Activated CD4-positive, alpha-beta T cell treated with anti-CD3 and anti-CD28 coated beads, Interleukin-2, Interleukin-4, amounts not matched to agents 100 ng/mL and 50 ng/mL, durations not matched to agents 16 hours and 8 hours (primary cell): ENCODE measurements at regions not wholly inside any gene's neighbourhood (a gene's known extent, or its start where the extent isn't known, plus 50 kb on each side); places are given as distances from the start of the nearest gene placed in this dataset.
A peak's percentile ranks its signal among the peaks of the same experiment; 100 is the strongest.
"Not testable (repeated sequence)": the region's sequence is repeated elsewhere in the genome, so short reads cannot be mapped to it uniquely, and the experiment has no call there.

ENCODE experiments used
- DNase-seq: peaks from one replicate; pipeline ENCODE4 v3.0.0-alpha.2; 2020; ENCODE audit warnings: low spot score

- no peak for DNase-seq
These were observed 133.7 kb downstream of the S1PR1 start for GRCh38 chr1:101370488-101370887.

DNA sequence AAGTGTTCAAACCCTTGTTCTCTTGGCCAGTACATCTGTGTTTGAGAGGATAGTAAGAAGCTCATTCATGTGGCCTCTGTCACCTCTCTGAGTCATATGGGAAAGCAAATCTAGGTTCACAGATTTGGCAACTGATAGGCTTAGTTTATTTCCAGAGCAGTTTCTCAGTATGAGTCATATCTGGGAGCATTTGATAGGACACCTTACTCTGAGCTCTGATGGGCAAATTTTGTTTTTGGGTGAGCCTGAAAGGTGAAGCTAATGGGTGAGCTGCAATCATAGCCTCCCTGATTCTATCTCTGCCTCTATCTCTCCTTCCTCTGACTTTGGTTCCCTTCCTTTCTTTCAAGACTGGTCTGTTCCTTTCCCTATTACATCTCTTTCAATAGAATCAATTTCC lies 134.4 kb downstream of the S1PR1 start:
- peak; percentile 87 for DNase-seq

DNA sequence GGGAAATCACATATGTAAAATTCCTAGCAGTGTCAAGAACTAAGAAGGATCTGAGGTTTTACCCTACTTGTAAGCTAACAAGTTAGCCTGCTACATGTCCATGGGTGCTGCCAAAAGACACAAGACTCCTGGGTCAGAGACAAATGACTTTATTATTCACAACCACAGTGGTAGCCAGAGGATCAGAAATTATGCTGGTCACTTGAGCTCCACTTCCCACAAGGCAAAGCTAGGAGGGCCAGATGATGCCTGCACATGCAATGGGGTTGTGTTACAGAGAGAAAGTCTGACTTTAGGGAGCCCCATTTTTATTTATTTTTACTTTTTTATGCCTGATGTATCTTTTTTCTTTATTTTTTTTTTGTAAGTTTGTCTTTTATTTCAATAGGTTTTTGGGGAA lies 136.8 kb downstream of the S1PR1 start:
- DNase-seq: no peak

- DNase-seq: not testable (repeated sequence)
These were observed 138.6 kb downstream of the S1PR1 start for GRCh38 chr1:101375448-101375847.

GRCh38 chr1:101376121-101377083 lies 139.6 kb downstream of the S1PR1 start:
- no peak for DNase-seq

- no peak for DNase-seq
These were observed 140.4 kb downstream of the S1PR1 start for GRCh38 chr1:101377084-101377835.

DNA sequence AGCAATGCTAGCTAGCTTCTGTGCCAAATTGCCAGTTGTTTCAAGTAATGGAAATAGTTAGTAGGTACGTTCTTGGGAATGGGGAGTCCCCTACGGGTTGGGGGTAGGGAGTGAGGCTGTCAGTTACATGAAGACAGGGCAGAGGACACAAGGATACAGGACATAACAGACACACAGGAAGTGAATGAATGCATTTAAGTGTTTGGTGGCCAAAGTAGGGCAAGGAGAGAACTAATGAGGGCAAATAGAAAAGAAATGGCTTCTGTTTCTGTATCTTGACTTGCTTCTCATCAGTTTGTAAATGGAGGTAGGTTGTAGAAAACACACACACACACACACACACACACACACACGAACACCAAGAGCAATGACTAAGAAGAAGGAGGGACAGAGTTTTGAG lies 142.2 kb downstream of the S1PR1 start:
- no peak for DNase-seq

GRCh38 chr1:101379950-101380349 lies 143.1 kb downstream of the S1PR1 start:
- no peak for DNase-seq

DNA sequence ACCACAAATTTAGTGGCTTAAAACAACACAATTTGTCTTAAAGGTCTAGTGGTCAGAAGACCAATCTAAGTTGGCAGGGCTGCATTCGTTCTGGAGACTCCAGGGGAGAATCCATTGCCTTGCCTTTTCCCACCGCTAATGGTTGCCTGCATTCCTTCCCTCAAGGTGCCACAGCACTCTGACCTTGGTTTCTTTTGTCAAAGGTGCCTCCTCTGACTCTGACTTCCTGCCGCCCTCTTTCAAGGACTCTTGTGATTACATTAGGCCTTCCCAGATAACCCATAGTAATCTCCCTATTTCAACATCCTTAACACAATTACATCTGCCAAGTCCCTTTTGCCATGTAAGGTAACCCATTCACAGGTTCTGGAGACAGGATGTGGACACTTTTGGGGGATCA lies 145.3 kb downstream of the S1PR1 start:
- DNase-seq: no peak

DNA sequence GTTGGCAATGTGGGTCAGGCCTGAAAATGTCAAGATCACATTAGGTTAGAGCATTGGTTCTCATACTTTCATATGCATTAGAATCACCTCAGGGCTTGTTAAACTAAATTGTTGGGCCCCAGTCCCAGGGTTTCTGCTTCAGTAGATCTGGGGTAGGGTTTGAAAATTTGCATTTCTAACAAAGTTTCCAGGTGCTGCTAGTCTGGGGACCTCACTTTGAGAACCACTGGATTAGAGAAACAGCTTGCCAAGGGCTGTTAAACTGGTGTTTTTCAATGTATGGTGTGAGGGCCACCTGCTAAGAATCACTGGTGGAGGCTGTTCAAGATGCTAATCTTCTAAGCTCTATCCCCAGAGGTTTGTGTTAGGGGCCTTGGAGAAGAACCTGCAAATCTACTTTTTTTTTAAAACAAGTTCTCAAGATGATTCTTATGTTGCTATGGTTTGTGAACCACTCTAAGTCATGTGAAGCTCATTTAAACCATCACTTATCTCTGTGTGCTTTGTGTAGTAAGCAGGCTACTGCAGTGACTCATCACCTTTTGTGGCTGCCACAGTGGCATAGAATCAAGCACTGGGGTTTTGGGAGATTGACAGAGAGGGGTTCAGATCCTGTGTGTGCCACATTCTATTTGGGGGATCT lies 152.2 kb downstream of the S1PR1 start:
- DNase-seq: peak; percentile 41

DNA sequence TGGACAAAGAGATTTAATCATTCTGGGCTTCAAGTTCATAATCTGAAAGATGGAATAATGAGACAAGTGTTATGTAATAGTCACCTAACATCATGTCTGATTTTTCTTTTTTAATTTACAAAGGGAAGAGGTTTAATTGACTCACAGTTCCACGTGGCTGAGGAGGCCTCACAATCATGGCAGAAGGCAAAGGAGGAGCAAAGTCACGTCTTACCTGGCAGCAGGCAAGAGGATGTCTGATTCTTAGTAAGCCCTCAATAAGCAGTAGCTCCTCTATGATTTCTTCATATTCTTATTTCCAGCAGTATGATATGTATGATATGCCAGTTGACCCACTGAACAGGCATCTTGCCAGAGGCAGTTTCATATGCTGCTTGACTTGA lies 152.7 kb downstream of the S1PR1 start:
- no peak for DNase-seq

GRCh38 chr1:101392552-101392951 lies 155.7 kb downstream of the S1PR1 start:
- no peak for DNase-seq

GRCh38 chr1:101394041-101394440 lies 157.2 kb downstream of the S1PR1 start:
- DNase-seq: no peak

DNA sequence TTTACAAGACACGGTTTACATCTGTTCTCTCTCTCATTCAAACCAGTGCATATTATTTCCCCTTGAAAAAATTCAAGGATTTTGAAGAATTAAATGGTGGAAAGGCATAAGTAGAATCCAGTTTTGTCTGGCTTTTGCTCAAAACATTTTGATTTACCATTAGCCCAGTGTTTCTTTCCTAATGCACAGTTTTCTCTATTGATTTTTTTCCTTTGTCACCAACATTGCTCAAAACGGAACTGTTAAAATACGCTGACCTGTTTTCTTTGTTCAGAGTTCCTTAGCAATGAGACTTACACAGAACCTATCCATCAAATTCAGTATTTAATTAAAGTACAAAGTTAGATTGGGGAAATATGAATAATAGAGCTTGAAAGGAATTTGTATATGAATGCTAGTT lies 162.4 kb downstream of the S1PR1 start:
- no peak for DNase-seq

- DNase-seq: no peak
These were observed 169.5 kb downstream of the S1PR1 start for GRCh38 chr1:101406271-101406670.

GRCh38 chr1:101406681-101407080 lies 169.9 kb downstream of the S1PR1 start:
- DNase-seq: no peak

DNA sequence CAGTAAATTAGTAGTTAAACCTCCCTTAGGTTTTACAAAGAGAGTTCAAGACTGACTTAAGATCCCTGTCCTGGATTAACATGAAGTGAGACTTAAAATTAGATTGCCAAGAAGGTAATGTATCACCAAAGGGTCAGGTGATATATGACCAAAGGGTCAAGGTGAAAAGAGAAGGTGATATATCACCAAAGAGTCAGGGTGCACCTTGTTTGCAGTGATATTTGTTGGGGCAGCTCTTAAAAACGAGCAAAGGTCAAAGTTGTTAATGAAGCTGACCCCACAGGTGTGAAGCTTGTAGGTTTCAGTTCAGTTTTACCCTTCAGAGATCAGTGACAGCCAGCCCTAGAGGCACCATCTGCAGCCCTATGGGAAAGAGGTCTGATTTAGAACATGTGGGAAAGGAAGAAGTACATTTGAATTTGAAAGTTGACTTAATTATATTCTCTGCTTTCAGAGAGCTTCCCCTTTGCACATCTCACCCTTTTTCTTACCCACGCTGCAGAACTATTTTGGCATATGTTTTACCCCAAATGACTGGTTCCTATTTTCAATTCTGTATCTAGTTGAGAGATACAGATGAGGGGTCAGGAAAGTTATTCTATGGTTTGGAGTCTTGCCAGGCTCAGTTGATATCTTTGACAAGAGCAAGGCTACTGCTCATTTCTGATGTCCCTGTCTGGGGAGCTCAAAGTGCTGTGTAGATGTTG lies 170.8 kb downstream of the S1PR1 start:
- DNase-seq: no peak

DNA sequence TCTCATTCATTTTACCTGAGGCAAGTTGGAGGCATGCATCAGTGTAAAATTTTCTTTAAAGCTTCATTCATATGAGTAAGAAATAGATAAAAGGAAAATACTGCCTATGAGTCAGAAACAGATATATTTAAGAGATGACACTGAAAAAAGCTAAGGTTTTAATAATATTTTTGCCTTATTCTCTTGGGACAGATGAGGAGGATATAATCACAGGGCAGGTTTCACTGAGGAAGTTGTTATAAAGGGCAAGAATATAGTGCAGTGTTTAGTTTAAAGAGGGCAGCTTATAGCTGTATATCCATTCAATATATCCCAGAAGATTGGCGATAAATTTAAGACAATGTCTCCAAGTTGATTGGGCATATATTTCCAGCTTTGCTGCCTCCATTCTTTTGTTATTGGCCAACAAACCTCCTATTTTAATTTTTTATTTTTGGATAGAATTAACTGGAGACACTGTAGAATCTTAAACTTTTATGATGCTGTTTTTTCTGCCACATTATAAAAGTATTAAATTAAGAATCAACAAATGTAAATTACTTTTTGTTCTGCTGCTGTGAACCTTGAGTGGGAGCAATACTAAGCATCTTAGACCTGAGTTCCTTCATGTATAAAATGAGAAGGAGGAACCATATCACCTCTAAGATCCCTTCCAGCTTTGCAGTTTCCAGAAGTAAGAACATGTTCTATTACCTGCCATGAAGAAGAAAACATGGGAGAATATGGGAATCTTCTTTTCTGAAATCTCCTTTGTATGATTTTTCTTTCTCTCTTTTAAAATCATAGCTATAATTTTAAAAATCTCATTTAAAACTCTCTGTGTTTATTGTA lies 171.6 kb downstream of the S1PR1 start:
- DNase-seq: no peak

GRCh38 chr1:101409102-101409501 lies 172.3 kb downstream of the S1PR1 start:
- DNase-seq: no peak

DNA sequence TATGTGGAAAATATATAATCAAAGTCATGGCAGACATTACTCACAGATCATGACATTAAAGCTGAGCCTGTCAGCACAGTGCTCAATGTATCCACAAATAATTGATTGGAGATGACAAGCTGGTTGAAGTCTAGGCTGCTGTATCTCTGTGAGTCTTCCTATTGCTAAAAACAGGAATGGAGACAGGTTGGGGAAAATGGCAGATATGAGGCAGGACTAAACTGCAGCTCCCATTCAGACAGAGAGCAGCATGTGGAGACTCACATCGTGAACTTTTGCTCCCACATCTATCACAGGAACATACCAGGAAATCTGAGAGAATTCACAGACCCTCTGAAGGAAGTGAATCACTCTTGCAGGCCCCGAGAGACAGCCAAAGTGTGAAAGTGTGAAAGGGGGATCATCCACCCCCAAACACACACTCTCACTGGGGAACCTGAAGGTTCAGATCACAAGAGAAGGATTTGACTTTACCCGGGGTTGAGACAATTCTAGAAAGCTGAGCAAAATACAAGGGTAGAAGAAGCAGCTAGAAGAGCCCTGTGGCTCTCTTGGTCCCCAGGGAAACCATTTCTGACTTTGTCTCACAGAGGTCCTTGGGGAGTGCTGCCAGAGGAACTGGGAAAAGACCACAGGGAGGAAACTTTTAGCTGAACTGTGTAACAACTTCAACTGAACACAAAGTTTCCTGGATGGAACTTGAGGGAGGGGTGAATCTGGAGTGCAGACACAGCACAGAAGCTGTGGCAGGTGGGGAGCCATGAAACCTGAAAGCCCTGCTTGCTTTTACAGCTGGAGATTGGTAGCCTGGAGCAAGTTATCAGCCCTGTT lies 173.4 kb downstream of the S1PR1 start:
- DNase-seq: no peak
